ENCODE measurements at regions not wholly inside any gene's neighbourhood (a gene's known extent, or its start where the extent isn't known, plus 50 kb on each side); places are given as distances from the start of the nearest gene placed in this dataset.

DNA sequence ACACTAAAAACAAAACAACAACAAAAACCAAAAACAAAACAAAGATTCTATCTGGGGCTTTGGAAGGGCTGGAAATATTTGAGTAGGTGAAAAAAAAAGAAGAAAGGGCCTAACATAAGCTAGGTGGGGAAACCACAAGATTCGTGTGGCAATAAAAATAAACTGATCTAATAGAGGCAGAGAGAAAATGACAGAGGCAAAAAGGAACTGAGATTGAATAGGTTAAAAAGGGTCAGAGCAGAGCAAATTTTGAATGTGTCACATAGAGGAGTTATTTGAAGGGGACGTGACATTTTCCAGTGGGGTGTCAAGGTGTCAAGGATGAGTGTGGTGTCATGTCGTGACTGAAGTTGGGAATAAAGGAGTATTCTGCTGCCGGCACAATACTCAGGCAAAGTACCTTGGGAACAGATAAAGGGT lies 65.2 kb upstream of the RALGPS2 start:
- TF ChIP-seq, protein P1, sequence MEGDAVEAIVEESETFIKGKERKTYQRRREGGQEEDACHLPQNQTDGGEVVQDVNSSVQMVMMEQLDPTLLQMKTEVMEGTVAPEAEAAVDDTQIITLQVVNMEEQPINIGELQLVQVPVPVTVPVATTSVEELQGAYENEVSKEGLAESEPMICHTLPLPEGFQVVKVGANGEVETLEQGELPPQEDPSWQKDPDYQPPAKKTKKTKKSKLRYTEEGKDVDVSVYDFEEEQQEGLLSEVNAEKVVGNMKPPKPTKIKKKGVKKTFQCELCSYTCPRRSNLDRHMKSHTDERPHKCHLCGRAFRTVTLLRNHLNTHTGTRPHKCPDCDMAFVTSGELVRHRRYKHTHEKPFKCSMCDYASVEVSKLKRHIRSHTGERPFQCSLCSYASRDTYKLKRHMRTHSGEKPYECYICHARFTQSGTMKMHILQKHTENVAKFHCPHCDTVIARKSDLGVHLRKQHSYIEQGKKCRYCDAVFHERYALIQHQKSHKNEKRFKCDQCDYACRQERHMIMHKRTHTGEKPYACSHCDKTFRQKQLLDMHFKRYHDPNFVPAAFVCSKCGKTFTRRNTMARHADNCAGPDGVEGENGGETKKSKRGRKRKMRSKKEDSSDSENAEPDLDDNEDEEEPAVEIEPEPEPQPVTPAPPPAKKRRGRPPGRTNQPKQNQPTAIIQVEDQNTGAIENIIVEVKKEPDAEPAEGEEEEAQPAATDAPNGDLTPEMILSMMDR (IDR thresholded peaks at IDR 0.05; ENCODE audit: insufficient read depth, low read length, poor library complexity, severe bottlenecking) = no peak
- TF ChIP-seq EZH2phosphoT487 (conservative IDR thresholded peaks at IDR 0.05; ENCODE audit: low read length) = no peak

Measured in SU-DHL-6 (cell line).